ENCODE measurements at regions not wholly inside any gene's neighbourhood (a gene's known extent, or its start where the extent isn't known, plus 50 kb on each side); places are given as distances from the start of the nearest gene placed in this dataset.

DNA sequence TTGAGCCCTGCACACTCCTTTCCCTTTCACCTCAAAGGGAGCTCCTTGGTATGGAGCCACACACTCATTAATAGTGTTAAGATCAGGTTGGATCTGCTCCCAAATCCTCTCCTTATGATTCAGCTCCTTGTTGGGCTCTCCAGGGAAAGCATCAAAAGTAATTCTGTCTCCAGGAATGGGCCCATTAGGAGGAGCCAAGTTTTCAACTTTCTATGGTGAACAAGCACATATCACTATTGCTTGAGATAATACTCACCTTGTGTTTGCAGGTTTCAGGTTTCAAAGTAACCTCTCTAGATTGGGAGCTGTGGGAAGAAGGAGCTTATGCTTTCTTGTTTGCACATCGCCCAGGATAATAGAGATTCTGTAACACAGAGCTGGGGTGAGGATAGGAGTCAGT is 164.8 kb downstream of the TNFSF18 start:
- TF ChIP-seq, protein P1, sequence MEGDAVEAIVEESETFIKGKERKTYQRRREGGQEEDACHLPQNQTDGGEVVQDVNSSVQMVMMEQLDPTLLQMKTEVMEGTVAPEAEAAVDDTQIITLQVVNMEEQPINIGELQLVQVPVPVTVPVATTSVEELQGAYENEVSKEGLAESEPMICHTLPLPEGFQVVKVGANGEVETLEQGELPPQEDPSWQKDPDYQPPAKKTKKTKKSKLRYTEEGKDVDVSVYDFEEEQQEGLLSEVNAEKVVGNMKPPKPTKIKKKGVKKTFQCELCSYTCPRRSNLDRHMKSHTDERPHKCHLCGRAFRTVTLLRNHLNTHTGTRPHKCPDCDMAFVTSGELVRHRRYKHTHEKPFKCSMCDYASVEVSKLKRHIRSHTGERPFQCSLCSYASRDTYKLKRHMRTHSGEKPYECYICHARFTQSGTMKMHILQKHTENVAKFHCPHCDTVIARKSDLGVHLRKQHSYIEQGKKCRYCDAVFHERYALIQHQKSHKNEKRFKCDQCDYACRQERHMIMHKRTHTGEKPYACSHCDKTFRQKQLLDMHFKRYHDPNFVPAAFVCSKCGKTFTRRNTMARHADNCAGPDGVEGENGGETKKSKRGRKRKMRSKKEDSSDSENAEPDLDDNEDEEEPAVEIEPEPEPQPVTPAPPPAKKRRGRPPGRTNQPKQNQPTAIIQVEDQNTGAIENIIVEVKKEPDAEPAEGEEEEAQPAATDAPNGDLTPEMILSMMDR (IDR thresholded peaks at IDR 0.05; ENCODE audit: low read length), result no peak
- no peak for TF ChIP-seq EZH2 (IDR thresholded peaks at IDR 0.05; ENCODE audit: borderline replicate concordance, low read length)
